Keratinocyte (primary cell): ENCODE measurements at regions not wholly inside any gene's neighbourhood (a gene's known extent, or its start where the extent isn't known, plus 50 kb on each side); places are given as distances from the start of the nearest gene placed in this dataset.

Source experiments
- DNase-seq: peaks from one replicate; pipeline ENCODE4 v3.0.0-alpha.2; 2011; ENCODE audit warnings: low read depth, missing footprints, low spot score
- FAIRE-seq: peaks from 2 replicates; lab custom pipeline; 2011; peaks lifted over from hg19 to GRCh38; lab: Jason Lieb, UNC
- H2AFZ ChIP-seq: 2 replicates; pipeline ENCODE4 v1.6.0; 2012; ENCODE audit warnings: low read length, control low read depth, inconsistent platforms; ENCODE audit not compliant: control insufficient read depth
- H3K27ac ChIP-seq: 2 replicates; pipeline ENCODE4 v1.5.1; 2011; ENCODE audit warnings: low read length; ENCODE audit not compliant: control insufficient read depth, insufficient read depth
- H3K27me3 ChIP-seq: 3 replicates; pipeline ENCODE4 v1.6.0; 2011; ENCODE audit warnings: low read length; ENCODE audit not compliant: control insufficient read depth, insufficient read depth; ENCODE audit errors: extremely low read depth
- H3K36me3 ChIP-seq, 2 experiments: 2 replicates in 1 of 2; 3 replicates in 1 of 2; pipeline ENCODE4 v1.5.1; 2011; ENCODE audit warnings: low read length in 2 of 2, mild to moderate bottlenecking in 1 of 2; ENCODE audit not compliant: control insufficient read depth in 2 of 2, insufficient read depth in 2 of 2; ENCODE audit errors: extremely low read depth in 1 of 2
- H3K4me1 ChIP-seq: 3 replicates; pipeline ENCODE4 v1.5.1; 2011; ENCODE audit warnings: low read length; ENCODE audit not compliant: control insufficient read depth, insufficient read depth; ENCODE audit errors: extremely low read depth
- H3K4me2 ChIP-seq: 3 replicates; pipeline ENCODE4 v1.6.0; 2011; ENCODE audit warnings: low read depth, low read length; ENCODE audit not compliant: control insufficient read depth, insufficient read depth; ENCODE audit errors: extremely low read depth
- H3K4me3 ChIP-seq, 3 experiments: fragments of 200-600 bp in 1 of 3; sonication (generic) in 1 of 3; 2 replicates in 2 of 3; 3 replicates in 1 of 3; pipeline ENCODE4 v1.5.1; 2011 to 2016; ENCODE audit warnings: low read length in 3 of 3, mild to moderate bottlenecking in 3 of 3, control low read depth in 2 of 3, inconsistent platforms in 1 of 3, low read depth in 1 of 3, mixed read lengths in 1 of 3, mixed run types in 1 of 3, moderate library complexity in 1 of 3; ENCODE audit not compliant: control insufficient read depth in 2 of 3, insufficient read depth in 2 of 3; ENCODE audit errors: extremely low read depth in 1 of 3
- H3K79me2 ChIP-seq: 2 replicates; pipeline ENCODE4 v1.6.0; 2012; ENCODE audit warnings: low read length; ENCODE audit not compliant: control insufficient read depth, insufficient read depth
- H3K9ac ChIP-seq: 3 replicates; pipeline ENCODE4 v1.6.0; 2011; ENCODE audit warnings: low read length; ENCODE audit not compliant: control insufficient read depth, insufficient read depth; ENCODE audit errors: extremely low read depth
- H3K9me1 ChIP-seq: 3 replicates; pipeline ENCODE4 v1.6.0; 2011; ENCODE audit warnings: low read length; ENCODE audit not compliant: control insufficient read depth, insufficient read depth; ENCODE audit errors: extremely low read depth
- H3K9me3 ChIP-seq: 2 replicates; pipeline ENCODE4 v1.5.1; 2012; ENCODE audit warnings: low read depth, low read length; ENCODE audit not compliant: control insufficient read depth
- H4K20me1 ChIP-seq: 3 replicates; pipeline ENCODE4 v1.6.0; 2011; ENCODE audit warnings: low read length; ENCODE audit not compliant: control insufficient read depth, insufficient read depth; ENCODE audit errors: extremely low read depth
- EZH2 ChIP-seq: IDR thresholded peaks from one replicate; pipeline ENCODE4 v1.6.1; 2012; ENCODE audit warnings: inconsistent platforms, mild to moderate bottlenecking, low read length, moderate library complexity
- dilution Hi-C: fragments of 300-500 bp; cut with MboI; formaldehyde crosslinking; loops from one replicate; pipeline ENCODE4 v1.7.0; 2020; ENCODE audit warnings: low sequenced_read_pairs; ENCODE audit not compliant: extremely low pct_ligation_motif_present
- TF ChIP-seq, protein P1 (sequence below), 3 experiments: IDR thresholded peaks in 1 of 3; conservative IDR thresholded peaks in 1 of 3; optimal IDR thresholded peaks in 1 of 3; 2 replicates in 2 of 3; 3 replicates in 1 of 3; pipeline versions ENCODE3 to v1.5.1; 2011; ENCODE audit warnings: low read length in 3 of 3, mild to moderate bottlenecking in 3 of 3, moderate library complexity in 2 of 3, control low read depth in 1 of 3, inconsistent platforms in 1 of 3; ENCODE audit not compliant: insufficient read depth in 2 of 3; ENCODE audit errors: extremely low read depth in 1 of 3

DNA sequence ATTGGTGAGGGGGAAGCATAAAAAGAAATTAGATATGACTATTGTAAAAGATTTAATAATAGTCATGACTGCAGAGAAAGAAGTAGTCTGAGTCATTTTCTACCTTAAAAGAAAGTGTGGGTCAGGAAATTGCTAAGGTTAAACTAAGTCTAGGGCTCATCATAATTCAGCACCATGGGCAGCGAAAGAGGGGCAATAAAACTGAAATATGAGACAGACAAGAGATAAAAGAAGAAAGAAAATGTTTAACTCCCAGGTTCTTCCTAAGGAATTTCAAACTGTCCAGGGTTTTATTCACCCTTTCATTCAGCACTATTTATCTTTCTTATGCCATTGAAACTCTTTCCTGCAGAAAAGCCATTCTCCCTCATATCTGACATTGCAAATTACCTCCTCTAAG, 114.4 kb upstream of the API5 start:
- Histone ChIP-seq H3K36me3 (no peaks in the 10 kb centered on the region), H4K20me1 (no peaks in the 10 kb centered on the region), H2AFZ (no peak overlapping the region), H3K27ac (no peak overlapping the region), H3K9ac (no peak overlapping the region), H3K79me2 (no peaks in the 10 kb centered on the region), H3K9me3 (no peaks in the 10 kb centered on the region), H3K4me2 (no peak overlapping the region), H3K4me1 (no peaks in the 10 kb centered on the region), H3K27me3 (no peaks in the 10 kb centered on the region), H3K4me3 (no peak overlapping the region), H3K9me1 (no peaks in the 10 kb centered on the region)
- dilution Hi-C loops, result no loop called here
- DNase-seq, result no peak
- TF ChIP-seq EZH2, result no peak
- TF ChIP-seq, protein P1, sequence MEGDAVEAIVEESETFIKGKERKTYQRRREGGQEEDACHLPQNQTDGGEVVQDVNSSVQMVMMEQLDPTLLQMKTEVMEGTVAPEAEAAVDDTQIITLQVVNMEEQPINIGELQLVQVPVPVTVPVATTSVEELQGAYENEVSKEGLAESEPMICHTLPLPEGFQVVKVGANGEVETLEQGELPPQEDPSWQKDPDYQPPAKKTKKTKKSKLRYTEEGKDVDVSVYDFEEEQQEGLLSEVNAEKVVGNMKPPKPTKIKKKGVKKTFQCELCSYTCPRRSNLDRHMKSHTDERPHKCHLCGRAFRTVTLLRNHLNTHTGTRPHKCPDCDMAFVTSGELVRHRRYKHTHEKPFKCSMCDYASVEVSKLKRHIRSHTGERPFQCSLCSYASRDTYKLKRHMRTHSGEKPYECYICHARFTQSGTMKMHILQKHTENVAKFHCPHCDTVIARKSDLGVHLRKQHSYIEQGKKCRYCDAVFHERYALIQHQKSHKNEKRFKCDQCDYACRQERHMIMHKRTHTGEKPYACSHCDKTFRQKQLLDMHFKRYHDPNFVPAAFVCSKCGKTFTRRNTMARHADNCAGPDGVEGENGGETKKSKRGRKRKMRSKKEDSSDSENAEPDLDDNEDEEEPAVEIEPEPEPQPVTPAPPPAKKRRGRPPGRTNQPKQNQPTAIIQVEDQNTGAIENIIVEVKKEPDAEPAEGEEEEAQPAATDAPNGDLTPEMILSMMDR (optimal IDR thresholded peaks at IDR 0.05 in 1 of 3, IDR thresholded peaks at IDR 0.05 in 1 of 3, conservative IDR thresholded peaks at IDR 0.05 in 1 of 3; ENCODE audit: extremely low read depth in 1 of 3, insufficient read depth in 2 of 3, low read length in 3 of 3), result no peak
- FAIRE-seq, result no peak

DNA sequence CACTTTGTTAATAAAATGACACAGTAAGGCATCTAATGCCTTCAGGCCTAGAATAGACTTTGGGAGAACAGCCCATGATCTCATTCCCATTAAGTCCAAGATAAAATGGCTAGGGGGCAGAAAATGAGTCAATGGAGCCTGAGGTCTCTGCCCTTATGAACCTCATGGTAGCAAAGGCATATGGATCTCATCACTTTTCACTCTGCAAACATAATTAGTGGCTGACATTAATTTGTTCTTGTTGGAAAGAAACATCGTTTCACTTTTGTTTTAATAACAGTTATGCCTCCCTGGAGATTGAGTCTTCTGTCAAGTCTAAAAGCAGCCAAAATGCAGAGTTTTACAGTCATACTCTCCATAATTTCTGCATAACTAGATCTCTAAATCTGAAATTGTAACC, 111.8 kb upstream of the API5 start:
- H2AFZ ChIP-seq, result no peak overlapping the region
- DNase-seq (no peak), FAIRE-seq (no peak)
- H3K9ac ChIP-seq, result no peak overlapping the region
- no peaks in the 10 kb centered on the region for H3K4me1 ChIP-seq
- H3K36me3 ChIP-seq, result no peaks in the 10 kb centered on the region
- H3K9me1 ChIP-seq, result no peaks in the 10 kb centered on the region
- H3K27me3 ChIP-seq, result no peaks in the 10 kb centered on the region
- H3K27ac ChIP-seq, result no peak overlapping the region
- H3K79me2 ChIP-seq, result no peaks in the 10 kb centered on the region
- no peak overlapping the region for H3K4me2 ChIP-seq
- H3K4me3 ChIP-seq, result no peak overlapping the region
- TF ChIP-seq EZH2, result no peak
- TF ChIP-seq, protein P1 (optimal IDR thresholded peaks at IDR 0.05 in 1 of 3, IDR thresholded peaks at IDR 0.05 in 1 of 3, conservative IDR thresholded peaks at IDR 0.05 in 1 of 3; ENCODE audit: extremely low read depth in 1 of 3, insufficient read depth in 2 of 3, low read length in 3 of 3), result no peak
- no peaks in the 10 kb centered on the region for H3K9me3 ChIP-seq
- no peaks in the 10 kb centered on the region for H4K20me1 ChIP-seq
- dilution Hi-C loops, result no loop called here
